HL-60 (cell line): ENCODE measurements at regions not wholly inside any gene's neighbourhood (a gene's known extent, or its start where the extent isn't known, plus 50 kb on each side); places are given as distances from the start of the nearest gene placed in this dataset.

Experiments
- CTCF ChIP-seq: IDR thresholded peaks from one replicate; pipeline ENCODE4 v1.5.1; 2011; ENCODE audit warnings: low read length, control low read depth, inconsistent platforms; ENCODE audit not compliant: insufficient read depth
- GABPA ChIP-seq: IDR thresholded peaks from 2 replicates; pipeline ENCODE4 v1.6.1; 2012; ENCODE audit warnings: low read depth
- POLR2AphosphoS5 ChIP-seq: IDR thresholded peaks from 2 replicates; pipeline ENCODE4 v1.6.1; 2012; ENCODE audit warnings: low read depth
- REST ChIP-seq: IDR thresholded peaks from 2 replicates; pipeline ENCODE4 v1.6.1; 2012; ENCODE audit warnings: low read depth; ENCODE audit not compliant: insufficient replicate concordance

GRCh38 chr5:104859437-104859836 lies 1296.8 kb upstream of the NUDT12 start:
- TF ChIP-seq CTCF (no peak), REST (no peak), POLR2AphosphoS5 (no peak), GABPA (no peak)
